GM23338 (cell line): ENCODE measurements at regions not wholly inside any gene's neighbourhood (a gene's known extent, or its start where the extent isn't known, plus 50 kb on each side); places are given as distances from the start of the nearest gene placed in this dataset.

ENCODE experiments used
- ATAC-seq: fragments of 200-7000 bp; cut with Tn5 transposase; 3 replicates; pipeline ENCODE4 v1.9.1; 2020
- DNase-seq: peaks from one replicate; pipeline ENCODE4 v3.0.0-alpha.2; 2015; ENCODE audit warnings: low spot score
- H2AFZ ChIP-seq: fragments of 200-600 bp; sonication (generic); 2 replicates; pipeline ENCODE4 v1.8.0; 2016; ENCODE audit warnings: antibody characterized with exemption, mild to moderate bottlenecking, moderate library complexity
- H3F3A ChIP-seq: fragments of 200-600 bp; sonication (generic); replicated peaks from 2 replicates; pipeline ENCODE4 v1.8.0; 2017; ENCODE audit warnings: antibody characterized with exemption, mixed run types, low read depth
- H3K27ac ChIP-seq: fragments of 200-600 bp; sonication (generic); 2 replicates; pipeline ENCODE4 v1.6.1; 2016; ENCODE audit warnings: low read depth
- H3K27me3 ChIP-seq: fragments of 200-600 bp; sonication (generic); 2 replicates; pipeline ENCODE4 v1.8.0; 2016; ENCODE audit warnings: mild to moderate bottlenecking, mixed run types, moderate library complexity; ENCODE audit not compliant: insufficient read depth
- H3K36me3 ChIP-seq: fragments of 200-600 bp; sonication (generic); 2 replicates; pipeline ENCODE4 v1.8.0; 2016; ENCODE audit warnings: mild to moderate bottlenecking; ENCODE audit not compliant: insufficient read depth
- H3K4me1 ChIP-seq: fragments of 200-600 bp; sonication (generic); 2 replicates; pipeline ENCODE4 v1.8.0; 2016; ENCODE audit warnings: mild to moderate bottlenecking, moderate library complexity; ENCODE audit not compliant: insufficient read depth
- H3K4me2 ChIP-seq: fragments of 200-600 bp; sonication (generic); 2 replicates; pipeline ENCODE4 v1.7.1; 2017; ENCODE audit warnings: mixed run types
- H3K4me3 ChIP-seq: fragments of 200-600 bp; sonication (generic); 2 replicates; pipeline ENCODE4 v1.6.1; 2016; ENCODE audit warnings: mixed run types
- H3K79me2 ChIP-seq: fragments of 200-600 bp; sonication (generic); replicated peaks from 2 replicates; pipeline ENCODE4 v1.8.0; 2017; ENCODE audit warnings: mild to moderate bottlenecking; ENCODE audit not compliant: insufficient read depth
- H3K9me2 ChIP-seq: fragments of 200-600 bp; sonication (generic); 2 replicates; pipeline ENCODE4 v1.8.0; 2017; ENCODE audit not compliant: insufficient read depth
- H4K20me1 ChIP-seq: fragments of 200-600 bp; sonication (generic); replicated peaks from 2 replicates; pipeline ENCODE4 v1.8.0; 2017; ENCODE audit warnings: mild to moderate bottlenecking; ENCODE audit not compliant: insufficient read depth
- H3K27ac Mint-ChIP-seq: 2 replicates; pipeline ENCODE4 v1.8.0; 2020; ENCODE audit warnings: inconsistent platforms, mild to moderate bottlenecking, moderate library complexity, mixed read lengths
- H3K27me3 Mint-ChIP-seq: 3 replicates; pipeline ENCODE4 v1.8.0; 2022; ENCODE audit warnings: low read depth, mild to moderate bottlenecking, moderate library complexity, mixed read lengths, inconsistent platforms; ENCODE audit not compliant: insufficient read depth, poor library complexity
- H3K36me3 Mint-ChIP-seq: 3 replicates; pipeline ENCODE4 v1.8.0; 2021; ENCODE audit warnings: low read depth, mild to moderate bottlenecking, inconsistent platforms, moderate library complexity, mixed read lengths
- H3K4me1 Mint-ChIP-seq: 3 replicates; pipeline ENCODE4 v1.8.0; 2020; ENCODE audit warnings: mild to moderate bottlenecking, inconsistent platforms, mixed read lengths
- H3K4me3 Mint-ChIP-seq: 3 replicates; pipeline ENCODE4 v1.8.0; 2021; ENCODE audit warnings: moderate library complexity, mild to moderate bottlenecking, inconsistent platforms, mixed read lengths
- H3K9me3 Mint-ChIP-seq: 3 replicates; pipeline ENCODE4 v1.8.0; 2020; ENCODE audit warnings: moderate library complexity, mild to moderate bottlenecking, inconsistent platforms, mixed read lengths
- CREB1 ChIP-seq: fragments of 250-450 bp; sonication (Bioruptor Pico); IDR thresholded peaks from 2 replicates; pipeline ENCODE4 v1.5.0; 2020; ENCODE audit warnings: low read depth, mild to moderate bottlenecking, moderate library complexity
- EZH2 ChIP-seq: fragments of 200-600 bp; sonication (generic); IDR thresholded peaks from one replicate; pipeline ENCODE4 v1.8.0; 2017; ENCODE audit warnings: antibody characterized with exemption, mild to moderate bottlenecking, low read depth; ENCODE audit not compliant: unreplicated experiment
- EZH2phosphoT487 ChIP-seq: fragments of 200-600 bp; sonication (generic); IDR thresholded peaks from one replicate; pipeline ENCODE4 v1.8.1; 2018; ENCODE audit warnings: antibody characterized with exemption; ENCODE audit not compliant: unreplicated experiment
- NANOG ChIP-seq: IDR thresholded peaks from 2 replicates; pipeline ENCODE4 v1.6.1; 2016; ENCODE audit warnings: antibody characterized with exemption, borderline replicate concordance
- POLR2AphosphoS5 ChIP-seq: IDR thresholded peaks from 2 replicates; pipeline ENCODE4 v1.6.1; 2016; ENCODE audit warnings: antibody characterized with exemption, low read depth
- STAT1 ChIP-seq: IDR thresholded peaks from one replicate; pipeline ENCODE4 v1.6.1; 2016; ENCODE audit warnings: antibody characterized with exemption; ENCODE audit not compliant: unreplicated experiment
- ZNF114 ChIP-seq: fragments of 250-450 bp; sonication (Bioruptor Pico); IDR thresholded peaks from 2 replicates; pipeline ENCODE4 v1.5.0; 2020; ENCODE audit warnings: mild to moderate bottlenecking, moderate library complexity
- ZNF331 ChIP-seq: fragments of 250-450 bp; sonication (Bioruptor Pico); IDR thresholded peaks from 2 replicates; pipeline ENCODE4 v1.5.0; 2020; ENCODE audit warnings: low read depth, mild to moderate bottlenecking, moderate library complexity
- TF ChIP-seq, protein P1 (sequence below): IDR thresholded peaks from one replicate; pipeline ENCODE4 v1.6.1; 2018; ENCODE audit warnings: antibody characterized with exemption; ENCODE audit not compliant: unreplicated experiment
- TF ChIP-seq, protein P2 (sequence below): IDR thresholded peaks from 2 replicates; pipeline ENCODE4 v1.6.1; 2016; ENCODE audit warnings: antibody characterized with exemption
- TF ChIP-seq, protein P3 (sequence below), 2 experiments: fragments of 200-600 bp in 1 of 2; sonication (generic) in 1 of 2; conservative IDR thresholded peaks; 2 replicates each; pipeline versions ENCODE4 v1.5.1 to v1.6.1; 2016 to 2017; ENCODE audit warnings: antibody characterized with exemption in 2 of 2, low read depth in 2 of 2, mild to moderate bottlenecking in 2 of 2, moderate library complexity in 1 of 2

DNA sequence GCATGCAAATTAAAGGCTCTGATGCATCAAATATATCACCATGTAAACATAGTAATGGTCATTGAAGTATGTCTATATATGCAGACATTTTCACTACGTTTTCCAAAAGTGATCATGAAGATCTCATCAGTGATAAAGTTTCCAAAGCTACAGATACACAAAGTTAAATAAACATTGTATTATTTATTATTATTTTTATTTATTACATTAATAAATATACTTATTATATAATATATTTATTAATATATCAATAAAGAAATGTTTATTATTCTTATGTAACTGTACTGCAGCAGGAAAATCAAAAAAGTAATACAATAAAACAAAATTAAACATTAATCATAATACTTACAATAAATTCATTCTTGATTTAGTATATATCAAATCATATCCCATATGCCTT, 791.2 kb downstream of the GBE1 start:
- Mint-ChIP-seq H3K27me3 (no peaks in the 10 kb centered on the region), H3K4me1 (no peaks in the 10 kb centered on the region), H3K36me3 (peaks cover 13% of the 10 kb centered on the region; the same call in 1 of the 3 replicates)

More for the DNA sequence above, 791.2 kb downstream of the GBE1 start:
- H3K4me3 Mint-ChIP-seq = no peak overlapping the region
- Histone ChIP-seq H3K79me2 (no peaks in the 10 kb centered on the region), H3K36me3 (no peaks in the 10 kb centered on the region), H2AFZ (no peak overlapping the region), H3K27ac (no peak overlapping the region), H3K4me3 (no peak overlapping the region), H4K20me1 (no peaks in the 10 kb centered on the region), H3K27me3 (no peaks in the 10 kb centered on the region), H3K4me1 (no peaks in the 10 kb centered on the region), H3F3A (no peaks in the 10 kb centered on the region), H3K4me2 (no peak overlapping the region), H3K9me2 (peaks cover 2% of the 10 kb centered on the region; the same call in 1 of the 2 replicates)
- peaks cover 19% of the 10 kb centered on the region; the same call in 2 of the 3 replicates for H3K9me3 Mint-ChIP-seq
- H3K27ac Mint-ChIP-seq = no peak overlapping the region
- TF ChIP-seq ZNF114 (CRISPR knock-in tag) = no peak
- no peak for TF ChIP-seq CREB1
- TF ChIP-seq EZH2 = no peak
- TF ChIP-seq, protein P1, sequence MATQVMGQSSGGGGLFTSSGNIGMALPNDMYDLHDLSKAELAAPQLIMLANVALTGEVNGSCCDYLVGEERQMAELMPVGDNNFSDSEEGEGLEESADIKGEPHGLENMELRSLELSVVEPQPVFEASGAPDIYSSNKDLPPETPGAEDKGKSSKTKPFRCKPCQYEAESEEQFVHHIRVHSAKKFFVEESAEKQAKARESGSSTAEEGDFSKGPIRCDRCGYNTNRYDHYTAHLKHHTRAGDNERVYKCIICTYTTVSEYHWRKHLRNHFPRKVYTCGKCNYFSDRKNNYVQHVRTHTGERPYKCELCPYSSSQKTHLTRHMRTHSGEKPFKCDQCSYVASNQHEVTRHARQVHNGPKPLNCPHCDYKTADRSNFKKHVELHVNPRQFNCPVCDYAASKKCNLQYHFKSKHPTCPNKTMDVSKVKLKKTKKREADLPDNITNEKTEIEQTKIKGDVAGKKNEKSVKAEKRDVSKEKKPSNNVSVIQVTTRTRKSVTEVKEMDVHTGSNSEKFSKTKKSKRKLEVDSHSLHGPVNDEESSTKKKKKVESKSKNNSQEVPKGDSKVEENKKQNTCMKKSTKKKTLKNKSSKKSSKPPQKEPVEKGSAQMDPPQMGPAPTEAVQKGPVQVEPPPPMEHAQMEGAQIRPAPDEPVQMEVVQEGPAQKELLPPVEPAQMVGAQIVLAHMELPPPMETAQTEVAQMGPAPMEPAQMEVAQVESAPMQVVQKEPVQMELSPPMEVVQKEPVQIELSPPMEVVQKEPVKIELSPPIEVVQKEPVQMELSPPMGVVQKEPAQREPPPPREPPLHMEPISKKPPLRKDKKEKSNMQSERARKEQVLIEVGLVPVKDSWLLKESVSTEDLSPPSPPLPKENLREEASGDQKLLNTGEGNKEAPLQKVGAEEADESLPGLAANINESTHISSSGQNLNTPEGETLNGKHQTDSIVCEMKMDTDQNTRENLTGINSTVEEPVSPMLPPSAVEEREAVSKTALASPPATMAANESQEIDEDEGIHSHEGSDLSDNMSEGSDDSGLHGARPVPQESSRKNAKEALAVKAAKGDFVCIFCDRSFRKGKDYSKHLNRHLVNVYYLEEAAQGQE = no peak
- TF ChIP-seq EZH2phosphoT487 = no peak
- TF ChIP-seq NANOG = no peak
- no peak for TF ChIP-seq STAT1
- TF ChIP-seq, protein P2, sequence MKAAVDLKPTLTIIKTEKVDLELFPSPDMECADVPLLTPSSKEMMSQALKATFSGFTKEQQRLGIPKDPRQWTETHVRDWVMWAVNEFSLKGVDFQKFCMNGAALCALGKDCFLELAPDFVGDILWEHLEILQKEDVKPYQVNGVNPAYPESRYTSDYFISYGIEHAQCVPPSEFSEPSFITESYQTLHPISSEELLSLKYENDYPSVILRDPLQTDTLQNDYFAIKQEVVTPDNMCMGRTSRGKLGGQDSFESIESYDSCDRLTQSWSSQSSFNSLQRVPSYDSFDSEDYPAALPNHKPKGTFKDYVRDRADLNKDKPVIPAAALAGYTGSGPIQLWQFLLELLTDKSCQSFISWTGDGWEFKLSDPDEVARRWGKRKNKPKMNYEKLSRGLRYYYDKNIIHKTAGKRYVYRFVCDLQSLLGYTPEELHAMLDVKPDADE = no peak
- TF ChIP-seq POLR2AphosphoS5 = no peak
- TF ChIP-seq, protein P3, sequence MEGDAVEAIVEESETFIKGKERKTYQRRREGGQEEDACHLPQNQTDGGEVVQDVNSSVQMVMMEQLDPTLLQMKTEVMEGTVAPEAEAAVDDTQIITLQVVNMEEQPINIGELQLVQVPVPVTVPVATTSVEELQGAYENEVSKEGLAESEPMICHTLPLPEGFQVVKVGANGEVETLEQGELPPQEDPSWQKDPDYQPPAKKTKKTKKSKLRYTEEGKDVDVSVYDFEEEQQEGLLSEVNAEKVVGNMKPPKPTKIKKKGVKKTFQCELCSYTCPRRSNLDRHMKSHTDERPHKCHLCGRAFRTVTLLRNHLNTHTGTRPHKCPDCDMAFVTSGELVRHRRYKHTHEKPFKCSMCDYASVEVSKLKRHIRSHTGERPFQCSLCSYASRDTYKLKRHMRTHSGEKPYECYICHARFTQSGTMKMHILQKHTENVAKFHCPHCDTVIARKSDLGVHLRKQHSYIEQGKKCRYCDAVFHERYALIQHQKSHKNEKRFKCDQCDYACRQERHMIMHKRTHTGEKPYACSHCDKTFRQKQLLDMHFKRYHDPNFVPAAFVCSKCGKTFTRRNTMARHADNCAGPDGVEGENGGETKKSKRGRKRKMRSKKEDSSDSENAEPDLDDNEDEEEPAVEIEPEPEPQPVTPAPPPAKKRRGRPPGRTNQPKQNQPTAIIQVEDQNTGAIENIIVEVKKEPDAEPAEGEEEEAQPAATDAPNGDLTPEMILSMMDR (conservative IDR thresholded peaks at IDR 0.05; ENCODE audit: low read depth in 2 of 2) = no peak
- no peak for TF ChIP-seq ZNF331 (CRISPR knock-in tag)
- ATAC-seq (no peak), DNase-seq (no peak)
